ENCODE measurements at regions not wholly inside any gene's neighbourhood (a gene's known extent, or its start where the extent isn't known, plus 50 kb on each side); places are given as distances from the start of the nearest gene placed in this dataset.

DNA sequence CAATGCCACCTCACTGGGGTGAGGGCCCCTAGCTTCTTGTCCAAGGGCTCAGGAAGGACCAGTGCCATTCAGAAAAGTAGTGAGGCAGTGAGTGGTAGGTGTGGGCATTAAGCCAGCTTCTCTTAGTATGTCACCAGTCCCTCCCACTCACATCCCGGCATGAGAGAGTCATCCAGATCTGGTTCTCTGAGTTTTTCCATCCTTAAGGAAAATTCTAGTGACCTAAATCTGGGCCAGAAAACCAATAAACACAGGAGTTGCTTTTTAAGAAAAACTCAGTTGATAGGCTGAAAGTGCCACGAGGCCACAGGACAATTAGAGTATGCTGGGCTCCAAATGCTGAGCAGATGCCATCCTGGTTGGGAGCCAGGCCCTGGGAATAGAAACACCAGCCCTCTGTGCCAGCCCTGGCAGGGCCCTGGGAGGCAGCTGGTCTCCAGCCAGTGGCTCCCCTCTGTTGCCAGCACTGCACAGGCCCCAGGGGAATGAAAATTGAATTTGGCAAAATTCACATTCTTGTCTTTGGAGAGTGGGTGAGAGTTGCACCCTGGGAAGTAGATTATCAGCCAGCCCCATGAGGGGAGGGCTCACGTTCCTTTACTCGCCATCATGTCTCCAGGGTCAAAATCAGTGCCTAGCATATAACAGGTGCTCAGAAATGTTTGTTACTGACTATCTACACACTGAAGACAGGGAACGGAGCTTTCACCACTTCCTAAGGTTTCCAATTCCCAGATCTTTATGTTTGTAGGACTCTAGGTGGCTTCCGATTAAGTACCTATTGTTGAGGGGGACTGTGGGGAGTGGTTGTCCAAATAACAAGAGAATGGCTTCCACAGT lies 52.8 kb downstream of the FAM43A start:
- no peak overlapping the region for H3K4me2 ChIP-seq
- TF ChIP-seq, protein P1, sequence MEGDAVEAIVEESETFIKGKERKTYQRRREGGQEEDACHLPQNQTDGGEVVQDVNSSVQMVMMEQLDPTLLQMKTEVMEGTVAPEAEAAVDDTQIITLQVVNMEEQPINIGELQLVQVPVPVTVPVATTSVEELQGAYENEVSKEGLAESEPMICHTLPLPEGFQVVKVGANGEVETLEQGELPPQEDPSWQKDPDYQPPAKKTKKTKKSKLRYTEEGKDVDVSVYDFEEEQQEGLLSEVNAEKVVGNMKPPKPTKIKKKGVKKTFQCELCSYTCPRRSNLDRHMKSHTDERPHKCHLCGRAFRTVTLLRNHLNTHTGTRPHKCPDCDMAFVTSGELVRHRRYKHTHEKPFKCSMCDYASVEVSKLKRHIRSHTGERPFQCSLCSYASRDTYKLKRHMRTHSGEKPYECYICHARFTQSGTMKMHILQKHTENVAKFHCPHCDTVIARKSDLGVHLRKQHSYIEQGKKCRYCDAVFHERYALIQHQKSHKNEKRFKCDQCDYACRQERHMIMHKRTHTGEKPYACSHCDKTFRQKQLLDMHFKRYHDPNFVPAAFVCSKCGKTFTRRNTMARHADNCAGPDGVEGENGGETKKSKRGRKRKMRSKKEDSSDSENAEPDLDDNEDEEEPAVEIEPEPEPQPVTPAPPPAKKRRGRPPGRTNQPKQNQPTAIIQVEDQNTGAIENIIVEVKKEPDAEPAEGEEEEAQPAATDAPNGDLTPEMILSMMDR (conservative IDR thresholded peaks at IDR 0.05; ENCODE audit: low read depth in 2 of 2) = no peak
- TF ChIP-seq, protein P2, sequence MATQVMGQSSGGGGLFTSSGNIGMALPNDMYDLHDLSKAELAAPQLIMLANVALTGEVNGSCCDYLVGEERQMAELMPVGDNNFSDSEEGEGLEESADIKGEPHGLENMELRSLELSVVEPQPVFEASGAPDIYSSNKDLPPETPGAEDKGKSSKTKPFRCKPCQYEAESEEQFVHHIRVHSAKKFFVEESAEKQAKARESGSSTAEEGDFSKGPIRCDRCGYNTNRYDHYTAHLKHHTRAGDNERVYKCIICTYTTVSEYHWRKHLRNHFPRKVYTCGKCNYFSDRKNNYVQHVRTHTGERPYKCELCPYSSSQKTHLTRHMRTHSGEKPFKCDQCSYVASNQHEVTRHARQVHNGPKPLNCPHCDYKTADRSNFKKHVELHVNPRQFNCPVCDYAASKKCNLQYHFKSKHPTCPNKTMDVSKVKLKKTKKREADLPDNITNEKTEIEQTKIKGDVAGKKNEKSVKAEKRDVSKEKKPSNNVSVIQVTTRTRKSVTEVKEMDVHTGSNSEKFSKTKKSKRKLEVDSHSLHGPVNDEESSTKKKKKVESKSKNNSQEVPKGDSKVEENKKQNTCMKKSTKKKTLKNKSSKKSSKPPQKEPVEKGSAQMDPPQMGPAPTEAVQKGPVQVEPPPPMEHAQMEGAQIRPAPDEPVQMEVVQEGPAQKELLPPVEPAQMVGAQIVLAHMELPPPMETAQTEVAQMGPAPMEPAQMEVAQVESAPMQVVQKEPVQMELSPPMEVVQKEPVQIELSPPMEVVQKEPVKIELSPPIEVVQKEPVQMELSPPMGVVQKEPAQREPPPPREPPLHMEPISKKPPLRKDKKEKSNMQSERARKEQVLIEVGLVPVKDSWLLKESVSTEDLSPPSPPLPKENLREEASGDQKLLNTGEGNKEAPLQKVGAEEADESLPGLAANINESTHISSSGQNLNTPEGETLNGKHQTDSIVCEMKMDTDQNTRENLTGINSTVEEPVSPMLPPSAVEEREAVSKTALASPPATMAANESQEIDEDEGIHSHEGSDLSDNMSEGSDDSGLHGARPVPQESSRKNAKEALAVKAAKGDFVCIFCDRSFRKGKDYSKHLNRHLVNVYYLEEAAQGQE (IDR thresholded peaks at IDR 0.05; ENCODE audit: unreplicated experiment) = no peak
- TF ChIP-seq NANOG (IDR thresholded peaks at IDR 0.05; ENCODE audit: borderline replicate concordance) (no peak), EZH2phosphoT487 (IDR thresholded peaks at IDR 0.05; ENCODE audit: unreplicated experiment) (no peak)
- TF ChIP-seq, protein P3, sequence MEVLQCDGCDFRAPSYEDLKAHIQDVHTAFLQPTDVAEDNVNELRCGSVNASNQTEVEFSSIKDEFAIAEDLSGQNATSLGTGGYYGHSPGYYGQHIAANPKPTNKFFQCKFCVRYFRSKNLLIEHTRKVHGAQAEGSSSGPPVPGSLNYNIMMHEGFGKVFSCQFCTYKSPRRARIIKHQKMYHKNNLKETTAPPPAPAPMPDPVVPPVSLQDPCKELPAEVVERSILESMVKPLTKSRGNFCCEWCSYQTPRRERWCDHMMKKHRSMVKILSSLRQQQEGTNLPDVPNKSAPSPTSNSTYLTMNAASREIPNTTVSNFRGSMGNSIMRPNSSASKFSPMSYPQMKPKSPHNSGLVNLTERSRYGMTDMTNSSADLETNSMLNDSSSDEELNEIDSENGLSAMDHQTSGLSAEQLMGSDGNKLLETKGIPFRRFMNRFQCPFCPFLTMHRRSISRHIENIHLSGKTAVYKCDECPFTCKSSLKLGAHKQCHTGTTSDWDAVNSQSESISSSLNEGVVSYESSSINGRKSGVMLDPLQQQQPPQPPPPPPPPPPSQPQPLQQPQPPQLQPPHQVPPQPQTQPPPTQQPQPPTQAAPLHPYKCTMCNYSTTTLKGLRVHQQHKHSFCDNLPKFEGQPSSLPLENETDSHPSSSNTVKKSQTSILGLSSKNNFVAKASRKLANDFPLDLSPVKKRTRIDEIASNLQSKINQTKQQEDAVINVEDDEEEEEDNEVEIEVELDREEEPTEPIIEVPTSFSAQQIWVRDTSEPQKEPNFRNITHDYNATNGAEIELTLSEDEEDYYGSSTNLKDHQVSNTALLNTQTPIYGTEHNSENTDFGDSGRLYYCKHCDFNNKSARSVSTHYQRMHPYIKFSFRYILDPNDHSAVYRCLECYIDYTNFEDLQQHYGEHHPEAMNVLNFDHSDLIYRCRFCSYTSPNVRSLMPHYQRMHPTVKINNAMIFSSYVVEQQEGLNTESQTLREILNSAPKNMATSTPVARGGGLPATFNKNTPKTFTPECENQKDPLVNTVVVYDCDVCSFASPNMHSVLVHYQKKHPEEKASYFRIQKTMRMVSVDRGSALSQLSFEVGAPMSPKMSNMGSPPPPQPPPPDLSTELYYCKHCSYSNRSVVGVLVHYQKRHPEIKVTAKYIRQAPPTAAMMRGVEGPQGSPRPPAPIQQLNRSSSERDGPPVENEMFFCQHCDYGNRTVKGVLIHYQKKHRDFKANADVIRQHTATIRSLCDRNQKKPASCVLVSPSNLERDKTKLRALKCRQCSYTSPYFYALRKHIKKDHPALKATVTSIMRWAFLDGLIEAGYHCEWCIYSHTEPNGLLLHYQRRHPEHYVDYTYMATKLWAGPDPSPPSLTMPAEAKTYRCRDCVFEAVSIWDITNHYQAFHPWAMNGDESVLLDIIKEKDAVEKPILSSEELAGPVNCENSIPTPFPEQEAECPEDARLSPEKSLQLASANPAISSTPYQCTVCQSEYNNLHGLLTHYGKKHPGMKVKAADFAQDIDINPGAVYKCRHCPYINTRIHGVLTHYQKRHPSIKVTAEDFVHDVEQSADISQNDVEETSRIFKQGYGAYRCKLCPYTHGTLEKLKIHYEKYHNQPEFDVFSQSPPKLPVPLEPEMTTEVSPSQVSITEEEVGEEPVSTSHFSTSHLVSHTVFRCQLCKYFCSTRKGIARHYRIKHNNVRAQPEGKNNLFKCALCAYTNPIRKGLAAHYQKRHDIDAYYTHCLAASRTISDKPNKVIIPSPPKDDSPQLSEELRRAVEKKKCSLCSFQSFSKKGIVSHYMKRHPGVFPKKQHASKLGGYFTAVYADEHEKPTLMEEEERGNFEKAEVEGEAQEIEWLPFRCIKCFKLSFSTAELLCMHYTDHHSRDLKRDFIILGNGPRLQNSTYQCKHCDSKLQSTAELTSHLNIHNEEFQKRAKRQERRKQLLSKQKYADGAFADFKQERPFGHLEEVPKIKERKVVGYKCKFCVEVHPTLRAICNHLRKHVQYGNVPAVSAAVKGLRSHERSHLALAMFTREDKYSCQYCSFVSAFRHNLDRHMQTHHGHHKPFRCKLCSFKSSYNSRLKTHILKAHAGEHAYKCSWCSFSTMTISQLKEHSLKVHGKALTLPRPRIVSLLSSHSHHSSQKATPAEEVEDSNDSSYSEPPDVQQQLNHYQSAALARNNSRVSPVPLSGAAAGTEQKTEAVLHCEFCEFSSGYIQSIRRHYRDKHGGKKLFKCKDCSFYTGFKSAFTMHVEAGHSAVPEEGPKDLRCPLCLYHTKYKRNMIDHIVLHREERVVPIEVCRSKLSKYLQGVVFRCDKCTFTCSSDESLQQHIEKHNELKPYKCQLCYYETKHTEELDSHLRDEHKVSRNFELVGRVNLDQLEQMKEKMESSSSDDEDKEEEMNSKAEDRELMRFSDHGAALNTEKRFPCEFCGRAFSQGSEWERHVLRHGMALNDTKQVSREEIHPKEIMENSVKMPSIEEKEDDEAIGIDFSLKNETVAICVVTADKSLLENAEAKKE (CRISPR knock-in tag; IDR thresholded peaks at IDR 0.05) = no peak
- peaks cover 9% of the 10 kb centered on the region for H3K4me1 Mint-ChIP-seq
- no peaks in the 10 kb centered on the region for H4K20me1 ChIP-seq (replicated peaks; ENCODE audit: insufficient read depth)
- no peak overlapping the region for H2AFZ ChIP-seq
- H3K36me3 ChIP-seq (ENCODE audit: insufficient read depth) = no peaks in the 10 kb centered on the region
- H3K4me1 ChIP-seq (ENCODE audit: insufficient read depth) = no peaks in the 10 kb centered on the region
- no peak overlapping the region for H3K27ac Mint-ChIP-seq
- DNase-seq (ENCODE audit: low spot score) = no peak
- H3K79me2 ChIP-seq (replicated peaks; ENCODE audit: insufficient read depth) = no peaks in the 10 kb centered on the region
- H3K9me3 Mint-ChIP-seq = peaks cover 2% of the 10 kb centered on the region; the same call in 2 of the 3 replicates
- no peaks in the 10 kb centered on the region for H3K27me3 ChIP-seq (ENCODE audit: insufficient read depth)
- H3K27me3 Mint-ChIP-seq (ENCODE audit: insufficient read depth, low read depth, poor library complexity) = peaks cover 5% of the 10 kb centered on the region
- H3K36me3 Mint-ChIP-seq (ENCODE audit: low read depth) = no peaks in the 10 kb centered on the region
- no peaks in the 10 kb centered on the region for H3K9me2 ChIP-seq (ENCODE audit: insufficient read depth)
- no peaks in the 10 kb centered on the region for H3F3A ChIP-seq (replicated peaks; ENCODE audit: low read depth)
- ATAC-seq = no peak
- H3K4me3 Mint-ChIP-seq = no peak overlapping the region
- no peak overlapping the region for H3K27ac ChIP-seq (ENCODE audit: low read depth)
- H3K4me3 ChIP-seq = no peak overlapping the region

Data from GM23338 (cell line).